ENCODE measurements at regions not wholly inside any gene's neighbourhood (a gene's known extent, or its start where the extent isn't known, plus 50 kb on each side); places are given as distances from the start of the nearest gene placed in this dataset.

DNA sequence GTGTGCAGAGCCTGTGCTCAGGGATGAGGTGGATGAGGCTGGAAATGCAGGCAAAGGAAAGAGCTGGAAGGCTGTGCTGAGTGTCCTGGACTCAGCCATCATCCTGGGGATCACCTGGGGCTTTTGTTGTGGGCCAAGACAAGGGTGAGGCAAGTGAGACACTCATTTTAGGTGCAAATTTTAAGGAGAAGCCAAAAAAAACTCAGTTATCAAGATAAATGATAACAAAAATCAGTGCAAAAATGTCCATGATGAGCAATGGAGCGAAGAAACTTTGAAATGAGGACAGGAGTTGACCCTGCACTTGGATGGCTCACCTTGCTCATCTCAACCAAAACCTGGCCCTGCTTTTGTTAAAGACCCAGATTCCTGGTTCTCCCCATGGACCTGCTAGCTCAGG lies 141.9 kb downstream of the MYCN start:
- H3K27me3 ChIP-seq (ENCODE audit: control insufficient read depth in 5 of 5, insufficient read depth in 4 of 5, low read length in 5 of 5) = peaks cover 0 to 5% (median 0%) of the 10 kb centered on the region in 5 donors

GRCh38 chr2:16081316-16082200 lies 141.2 kb downstream of the MYCN start:
- Histone ChIP-seq H3K9me3 (ENCODE audit: control insufficient read depth in 5 of 5, low read length in 5 of 5) (no peaks in the 10 kb centered on the region), H3K4me3 (ENCODE audit: low read depth in 1 of 5, low read length in 5 of 5) (no peak overlapping the region), H3K27ac (ENCODE audit: low read depth, low read length) (no peak overlapping the region), H3K9ac (ENCODE audit: low read length in 5 of 5) (no peak overlapping the region), H3K4me1 (ENCODE audit: control insufficient read depth in 5 of 5, insufficient read depth in 5 of 5, low read length in 5 of 5) (no peaks in the 10 kb centered on the region), H3K27me3 (ENCODE audit: control insufficient read depth in 5 of 5, insufficient read depth in 4 of 5, low read length in 5 of 5) (peaks cover 0 to 5% (median 0%) of the 10 kb centered on the region in 5 donors), H3K36me3 (ENCODE audit: control insufficient read depth in 5 of 5, insufficient read depth in 5 of 5, low read length in 5 of 5) (no peaks in the 10 kb centered on the region)

More for the DNA sequence above, 141.9 kb downstream of the MYCN start:
- Histone ChIP-seq H3K9me3 (ENCODE audit: control insufficient read depth in 5 of 5, low read length in 5 of 5) (no peaks in the 10 kb centered on the region), H3K9ac (ENCODE audit: low read length in 5 of 5) (no peak overlapping the region), H3K27ac (ENCODE audit: low read depth, low read length) (no peak overlapping the region), H3K36me3 (ENCODE audit: control insufficient read depth in 5 of 5, insufficient read depth in 5 of 5, low read length in 5 of 5) (no peaks in the 10 kb centered on the region), H3K4me1 (ENCODE audit: control insufficient read depth in 5 of 5, insufficient read depth in 5 of 5, low read length in 5 of 5) (no peaks in the 10 kb centered on the region), H3K4me3 (ENCODE audit: low read depth in 1 of 5, low read length in 5 of 5) (no peak overlapping the region)

DNA sequence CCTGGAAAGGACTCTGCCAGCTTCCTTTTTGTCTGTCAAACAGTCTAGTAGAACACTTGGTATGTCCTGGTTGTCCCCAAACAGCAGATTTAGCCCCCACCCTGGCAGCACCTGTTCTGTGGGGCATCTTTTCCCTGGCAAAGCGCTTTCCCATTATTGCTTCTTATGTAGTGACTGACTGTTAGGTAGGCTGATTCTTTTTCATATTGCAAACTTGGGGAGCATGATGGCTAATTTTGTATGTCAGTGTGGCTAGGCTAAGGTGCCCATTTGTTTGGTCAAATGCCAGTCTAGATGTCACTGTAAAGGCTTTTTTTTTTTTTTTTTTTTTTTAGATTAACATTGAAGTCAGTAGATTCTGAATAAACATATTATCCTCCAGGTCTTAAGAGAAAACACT lies 140.2 kb downstream of the MYCN start:
- Histone ChIP-seq H3K4me1 (ENCODE audit: control insufficient read depth in 5 of 5, insufficient read depth in 5 of 5, low read length in 5 of 5) (no peaks in the 10 kb centered on the region), H3K4me3 (ENCODE audit: low read depth in 1 of 5, low read length in 5 of 5) (no peak overlapping the region), H3K9ac (ENCODE audit: low read length in 5 of 5) (no peak overlapping the region), H3K27ac (ENCODE audit: low read depth, low read length) (no peak overlapping the region), H3K9me3 (ENCODE audit: control insufficient read depth in 5 of 5, low read length in 5 of 5) (no peaks in the 10 kb centered on the region), H3K36me3 (ENCODE audit: control insufficient read depth in 5 of 5, insufficient read depth in 5 of 5, low read length in 5 of 5) (no peaks in the 10 kb centered on the region), H3K27me3 (ENCODE audit: control insufficient read depth in 5 of 5, insufficient read depth in 4 of 5, low read length in 5 of 5) (peaks cover 0 to 5% (median 0%) of the 10 kb centered on the region in 5 donors)

DNA sequence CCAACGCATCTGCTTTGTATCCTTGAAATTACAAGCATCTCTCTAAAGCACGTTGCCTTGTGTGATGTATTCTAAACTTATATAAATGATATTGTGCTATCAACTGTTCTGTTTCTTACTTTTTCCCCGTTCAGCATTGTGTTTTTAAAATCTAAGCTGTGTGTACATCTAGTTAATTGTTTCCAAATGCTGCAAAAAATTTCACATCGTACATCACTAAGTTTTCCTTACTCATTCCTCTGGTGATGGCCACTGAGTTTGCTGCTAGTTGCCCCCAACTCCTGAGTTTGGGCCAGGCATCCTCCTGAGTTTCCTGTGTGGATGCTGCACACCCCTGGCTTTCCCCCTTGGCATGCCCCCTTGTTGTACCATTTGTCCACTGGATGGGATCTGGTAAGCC lies 139.7 kb downstream of the MYCN start:
- no peaks in the 10 kb centered on the region for H3K36me3 ChIP-seq (ENCODE audit: control insufficient read depth in 5 of 5, insufficient read depth in 5 of 5, low read length in 5 of 5)

GRCh38 chr2:16079637-16080036 lies 139.3 kb downstream of the MYCN start:
- Histone ChIP-seq H3K9me3 (ENCODE audit: control insufficient read depth in 5 of 5, low read length in 5 of 5) (no peaks in the 10 kb centered on the region), H3K9ac (ENCODE audit: low read length in 5 of 5) (no peak overlapping the region), H3K4me3 (ENCODE audit: low read depth in 1 of 5, low read length in 5 of 5) (no peak overlapping the region), H3K36me3 (ENCODE audit: control insufficient read depth in 5 of 5, insufficient read depth in 5 of 5, low read length in 5 of 5) (no peaks in the 10 kb centered on the region), H3K4me1 (ENCODE audit: control insufficient read depth in 5 of 5, insufficient read depth in 5 of 5, low read length in 5 of 5) (no peaks in the 10 kb centered on the region), H3K27ac (ENCODE audit: low read depth, low read length) (no peak overlapping the region), H3K27me3 (ENCODE audit: control insufficient read depth in 5 of 5, insufficient read depth in 4 of 5, low read length in 5 of 5) (peaks cover 0 to 5% (median 0%) of the 10 kb centered on the region in 5 donors)

More for the DNA sequence above, 139.7 kb downstream of the MYCN start:
- Histone ChIP-seq H3K4me1 (ENCODE audit: control insufficient read depth in 5 of 5, insufficient read depth in 5 of 5, low read length in 5 of 5) (no peaks in the 10 kb centered on the region), H3K27ac (ENCODE audit: low read depth, low read length) (no peak overlapping the region), H3K4me3 (ENCODE audit: low read depth in 1 of 5, low read length in 5 of 5) (no peak overlapping the region), H3K9me3 (ENCODE audit: control insufficient read depth in 5 of 5, low read length in 5 of 5) (no peaks in the 10 kb centered on the region), H3K27me3 (ENCODE audit: control insufficient read depth in 5 of 5, insufficient read depth in 4 of 5, low read length in 5 of 5) (peaks cover 0 to 5% (median 0%) of the 10 kb centered on the region in 5 donors), H3K9ac (ENCODE audit: low read length in 5 of 5) (no peak overlapping the region)

DNA sequence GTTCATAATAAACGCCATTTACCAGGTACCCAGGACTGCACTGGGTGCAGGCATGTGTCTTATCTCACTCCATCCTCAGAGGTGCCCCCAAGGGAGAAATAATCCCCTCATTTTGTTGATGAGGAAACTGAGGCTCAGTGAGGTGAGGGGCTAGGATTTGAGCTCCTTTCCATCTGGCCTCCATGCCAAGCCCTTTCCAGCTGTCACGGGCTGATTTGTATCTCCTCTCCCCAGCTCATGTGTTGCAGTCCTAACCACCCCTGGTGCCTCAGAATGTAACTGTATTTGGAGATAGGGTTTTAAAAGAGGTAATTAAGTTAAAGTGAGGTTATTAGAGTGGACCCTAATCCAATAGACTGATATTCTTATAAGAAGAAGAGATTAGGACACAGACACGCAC lies 137.3 kb downstream of the MYCN start:
- Histone ChIP-seq H3K4me1 (ENCODE audit: control insufficient read depth in 5 of 5, insufficient read depth in 5 of 5, low read length in 5 of 5) (no peaks in the 10 kb centered on the region), H3K9ac (ENCODE audit: low read length in 5 of 5) (no peak overlapping the region), H3K27me3 (ENCODE audit: control insufficient read depth in 5 of 5, insufficient read depth in 4 of 5, low read length in 5 of 5) (peaks cover 0 to 4% (median 0%) of the 10 kb centered on the region in 5 donors), H3K4me3 (ENCODE audit: low read depth in 1 of 5, low read length in 5 of 5) (no peak overlapping the region), H3K9me3 (ENCODE audit: control insufficient read depth in 5 of 5, low read length in 5 of 5) (no peaks in the 10 kb centered on the region), H3K27ac (ENCODE audit: low read depth, low read length) (no peak overlapping the region), H3K36me3 (ENCODE audit: control insufficient read depth in 5 of 5, insufficient read depth in 5 of 5, low read length in 5 of 5) (no peaks in the 10 kb centered on the region)

DNA sequence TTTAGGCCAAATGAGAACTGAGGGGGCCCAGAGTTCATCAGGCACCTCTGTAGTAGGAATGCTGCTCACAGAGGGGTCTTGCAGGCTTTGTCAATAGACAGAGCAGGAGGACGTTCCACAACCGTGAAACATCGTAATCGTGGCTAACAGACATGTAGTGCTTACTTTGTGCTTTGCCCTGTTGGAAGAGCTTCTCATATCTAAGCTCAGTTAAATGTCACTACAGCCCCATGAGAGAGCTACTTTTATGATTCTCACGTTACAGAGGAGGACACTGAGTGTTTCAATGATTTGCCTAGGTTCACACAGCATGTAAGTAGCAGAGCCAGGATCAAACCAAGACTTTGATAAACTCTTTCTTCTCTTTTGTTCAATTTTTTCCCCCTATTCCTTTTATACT lies 136.6 kb downstream of the MYCN start:
- Histone ChIP-seq H3K27me3 (ENCODE audit: control insufficient read depth in 5 of 5, insufficient read depth in 4 of 5, low read length in 5 of 5) (peaks cover 0 to 4% (median 0%) of the 10 kb centered on the region in 5 donors), H3K4me3 (ENCODE audit: low read depth in 1 of 5, low read length in 5 of 5) (no peak overlapping the region), H3K4me1 (ENCODE audit: control insufficient read depth in 5 of 5, insufficient read depth in 5 of 5, low read length in 5 of 5) (no peaks in the 10 kb centered on the region), H3K27ac (ENCODE audit: low read depth, low read length) (no peak overlapping the region), H3K9ac (ENCODE audit: low read length in 5 of 5) (no peak overlapping the region), H3K36me3 (ENCODE audit: control insufficient read depth in 5 of 5, insufficient read depth in 5 of 5, low read length in 5 of 5) (no peaks in the 10 kb centered on the region), H3K9me3 (ENCODE audit: control insufficient read depth in 5 of 5, low read length in 5 of 5) (no peaks in the 10 kb centered on the region)

- H3K9ac ChIP-seq (ENCODE audit: low read length in 5 of 5) = no peak overlapping the region
- no peak overlapping the region for H3K4me3 ChIP-seq (ENCODE audit: low read depth in 1 of 5, low read length in 5 of 5)
- peaks cover 0 to 2% (median 0%) of the 10 kb centered on the region in 5 donors for H3K27me3 ChIP-seq (ENCODE audit: control insufficient read depth in 5 of 5, insufficient read depth in 4 of 5, low read length in 5 of 5)
- no peaks in the 10 kb centered on the region for H3K36me3 ChIP-seq (ENCODE audit: control insufficient read depth in 5 of 5, insufficient read depth in 5 of 5, low read length in 5 of 5)
- H3K4me1 ChIP-seq (ENCODE audit: control insufficient read depth in 5 of 5, insufficient read depth in 5 of 5, low read length in 5 of 5) = no peaks in the 10 kb centered on the region
- no peaks in the 10 kb centered on the region for H3K9me3 ChIP-seq (ENCODE audit: control insufficient read depth in 5 of 5, low read length in 5 of 5)
- no peak overlapping the region for H3K27ac ChIP-seq (ENCODE audit: low read depth, low read length)
Measured at GRCh38 chr2:16075045-16076012, 135.0 kb downstream of the MYCN start.

- no peaks in the 10 kb centered on the region for H3K36me3 ChIP-seq (ENCODE audit: control insufficient read depth in 5 of 5, insufficient read depth in 5 of 5, low read length in 5 of 5)
- no peaks in the 10 kb centered on the region for H3K27me3 ChIP-seq (ENCODE audit: control insufficient read depth in 5 of 5, insufficient read depth in 4 of 5, low read length in 5 of 5)
- H3K4me3 ChIP-seq (ENCODE audit: low read depth in 1 of 5, low read length in 5 of 5) = no peak overlapping the region
- H3K27ac ChIP-seq (ENCODE audit: low read depth, low read length) = no peak overlapping the region
- no peak overlapping the region for H3K9ac ChIP-seq (ENCODE audit: low read length in 5 of 5)
- no peaks in the 10 kb centered on the region for H3K9me3 ChIP-seq (ENCODE audit: control insufficient read depth in 5 of 5, low read length in 5 of 5)
- no peaks in the 10 kb centered on the region for H3K4me1 ChIP-seq (ENCODE audit: control insufficient read depth in 5 of 5, insufficient read depth in 5 of 5, low read length in 5 of 5)
Measured at GRCh38 chr2:16073921-16074425, 133.6 kb downstream of the MYCN start.
